ENCODE measurements at regions not wholly inside any gene's neighbourhood (a gene's known extent, or its start where the extent isn't known, plus 50 kb on each side); places are given as distances from the start of the nearest gene placed in this dataset.
"Not testable (repeated sequence)": the region's sequence is repeated elsewhere in the genome, so short reads cannot be mapped to it uniquely, and the experiment has no call there.

DNA sequence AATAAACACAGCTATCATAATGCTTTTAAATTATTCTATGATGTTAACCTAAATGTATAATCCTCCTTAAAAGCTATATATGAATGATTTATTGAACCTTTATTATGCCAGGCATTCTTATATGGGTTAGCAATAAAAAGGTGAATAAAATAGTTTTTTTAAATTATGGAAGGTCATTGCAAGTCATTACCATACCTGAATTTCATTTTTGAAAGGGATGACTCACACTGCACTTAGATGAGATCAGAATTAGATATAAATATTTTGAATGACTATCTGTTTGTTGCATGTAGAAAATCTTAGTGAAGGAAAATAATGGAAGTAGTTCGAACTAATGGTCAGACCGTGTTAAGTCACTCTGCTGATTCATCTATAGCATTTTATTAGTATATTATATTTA, 822.3 kb downstream of the LUZP2 start:
- no peak for DNase-seq (ENCODE audit: low read depth in 3 of 3)

GRCh38 chr11:25327656-25328055, 830.8 kb downstream of the LUZP2 start:
- DNase-seq (ENCODE audit: low read depth in 3 of 3): no peak

DNA sequence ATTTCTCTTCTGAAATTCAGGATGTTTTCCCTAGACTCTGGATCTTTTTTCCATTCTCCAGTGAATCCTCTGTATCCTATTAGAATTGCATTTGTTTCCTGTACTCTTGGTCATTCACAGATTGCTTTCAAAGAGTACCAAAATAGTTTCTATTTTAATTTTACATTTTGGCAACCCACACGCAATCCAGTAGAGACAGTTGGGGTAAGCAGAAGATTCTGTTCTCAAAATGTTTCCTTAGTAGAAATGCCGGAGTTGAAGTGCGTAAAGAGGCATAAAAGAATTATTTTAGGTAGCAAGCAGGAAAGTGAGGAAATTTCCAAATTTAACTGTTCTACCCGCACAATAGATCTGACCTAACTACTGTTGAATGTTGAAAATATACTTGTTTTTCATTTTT, 842.4 kb downstream of the LUZP2 start:
- no peak for DNase-seq (ENCODE audit: low read depth in 3 of 3)

DNA sequence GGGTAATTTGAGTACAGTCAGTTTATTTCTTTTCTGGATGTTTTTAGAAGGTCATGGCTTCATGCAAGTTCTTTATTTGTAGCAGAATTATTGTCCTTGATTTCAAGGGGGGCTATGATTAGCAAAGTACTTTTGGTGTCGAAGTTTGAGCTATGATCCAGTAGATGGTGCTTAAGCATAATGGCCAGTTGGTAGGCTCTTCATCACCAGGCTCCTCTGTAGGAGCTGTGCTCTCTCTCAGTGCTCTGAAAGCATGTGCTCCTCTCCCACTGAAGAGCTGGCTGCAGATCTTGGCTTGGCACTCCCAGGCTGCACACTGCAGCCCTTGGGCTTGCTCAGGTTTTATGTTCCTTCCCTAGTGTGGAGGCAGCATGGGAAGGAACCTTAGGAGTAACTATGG, 852.7 kb downstream of the LUZP2 start:
- no peak for DNase-seq (ENCODE audit: low read depth in 3 of 3)

DNA sequence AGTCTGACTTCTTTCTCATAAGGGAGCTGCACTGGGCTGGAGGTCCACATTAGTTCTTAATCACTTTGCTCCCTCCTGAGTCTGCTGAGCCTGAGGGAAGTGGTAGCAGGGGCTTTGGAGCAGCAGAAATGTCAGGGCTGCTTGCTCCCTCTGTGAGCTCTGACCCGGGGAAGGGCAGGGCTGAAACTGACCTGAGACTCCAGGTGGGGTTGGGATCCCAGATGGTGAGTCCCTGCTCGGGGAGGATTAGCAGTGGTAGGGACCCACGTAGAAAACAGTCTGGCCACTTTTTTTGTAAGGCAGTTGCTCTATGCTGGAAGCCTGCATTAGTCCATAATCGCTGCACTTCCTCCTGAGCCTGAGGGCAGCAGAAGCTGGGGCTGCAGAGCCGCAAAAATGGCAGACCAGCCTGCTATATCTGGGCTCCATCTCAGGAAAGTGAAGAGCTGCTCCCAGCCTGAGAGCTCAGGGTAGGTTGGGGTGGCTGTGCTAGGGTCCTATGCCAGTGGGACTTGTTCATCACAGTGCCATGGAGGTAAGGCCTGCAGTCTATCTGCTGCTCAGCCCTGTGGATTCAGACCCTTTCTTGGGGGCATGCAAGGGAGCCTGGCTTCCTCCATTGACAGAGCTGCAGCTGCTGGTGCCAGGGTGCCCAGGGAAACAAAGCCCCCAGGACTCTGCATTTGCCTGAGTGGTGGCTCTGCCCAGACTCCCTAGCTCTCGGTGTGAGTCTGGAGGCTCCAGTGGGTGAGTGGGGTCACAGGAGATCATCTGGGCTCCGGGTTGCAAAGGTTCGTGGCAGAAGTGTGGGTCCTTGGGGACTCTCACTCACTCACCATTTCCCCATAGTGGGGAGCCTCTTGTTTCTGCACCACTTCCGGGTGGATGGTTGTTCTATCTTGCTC, 854.3 kb downstream of the LUZP2 start:
- no peak for DNase-seq (ENCODE audit: low read depth in 3 of 3)

GRCh38 chr11:25357133-25357532, 860.3 kb downstream of the LUZP2 start:
- no peak for DNase-seq (ENCODE audit: low read depth in 3 of 3)

DNA sequence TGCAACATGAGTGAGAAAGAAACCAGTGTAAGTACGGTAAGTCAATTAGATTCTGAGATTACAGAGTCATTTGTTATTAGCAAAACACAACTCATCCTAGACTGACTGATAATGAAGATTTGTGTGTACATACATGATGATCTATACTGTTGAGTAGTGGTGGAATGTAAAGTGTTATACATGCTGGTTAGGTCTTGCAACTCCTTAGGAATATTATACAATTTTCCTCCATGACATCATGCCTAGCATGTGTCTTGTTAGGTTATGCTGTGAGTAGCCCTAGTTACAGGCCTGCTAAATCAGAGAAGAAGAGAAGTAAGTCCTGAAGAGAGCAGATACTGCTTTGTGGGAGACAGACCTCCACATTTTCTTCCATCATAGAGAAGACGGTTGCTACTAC, 880.6 kb downstream of the LUZP2 start:
- no peak for DNase-seq (ENCODE audit: low read depth in 3 of 3)

DNA sequence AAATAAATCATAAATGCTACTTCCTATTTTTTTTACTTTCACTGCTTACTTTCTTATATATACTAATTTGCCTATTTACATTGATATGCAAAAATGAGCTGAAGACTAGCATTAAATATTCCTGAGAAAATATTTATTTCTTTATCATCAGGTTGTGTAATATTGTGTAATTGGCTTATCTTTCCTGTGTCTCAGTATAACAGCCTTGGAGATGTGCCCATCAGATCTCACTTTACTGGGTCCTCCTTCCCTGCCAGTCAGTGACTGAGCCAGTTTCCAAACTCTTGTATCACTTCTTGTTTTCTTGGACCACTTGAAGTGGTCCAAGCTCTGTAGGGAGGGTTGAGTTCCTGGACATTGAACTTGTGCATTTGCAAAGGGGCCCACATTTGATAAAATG, 900.0 kb downstream of the LUZP2 start:
- no peak for DNase-seq (ENCODE audit: low read depth in 3 of 3)

DNA sequence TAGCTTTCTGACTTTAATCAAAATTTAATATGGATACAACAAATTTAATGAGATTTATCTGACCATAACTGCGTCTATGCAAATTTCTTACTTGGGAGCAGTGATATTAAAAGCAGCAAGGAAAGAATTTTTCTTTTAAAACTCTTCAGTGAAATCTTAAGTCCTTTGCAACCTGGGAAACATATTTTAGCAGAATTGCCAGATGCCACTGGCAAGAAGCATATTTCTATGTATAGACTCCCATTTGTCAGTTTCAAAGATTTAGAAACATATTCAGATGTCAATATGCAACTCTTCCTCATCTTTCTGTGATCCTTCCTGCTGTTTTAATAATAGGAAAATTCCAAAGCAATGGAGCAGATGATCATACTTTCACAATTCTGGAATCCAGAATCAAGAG, 911.3 kb downstream of the LUZP2 start:
- no peak for DNase-seq (ENCODE audit: low read depth in 3 of 3)

DNA sequence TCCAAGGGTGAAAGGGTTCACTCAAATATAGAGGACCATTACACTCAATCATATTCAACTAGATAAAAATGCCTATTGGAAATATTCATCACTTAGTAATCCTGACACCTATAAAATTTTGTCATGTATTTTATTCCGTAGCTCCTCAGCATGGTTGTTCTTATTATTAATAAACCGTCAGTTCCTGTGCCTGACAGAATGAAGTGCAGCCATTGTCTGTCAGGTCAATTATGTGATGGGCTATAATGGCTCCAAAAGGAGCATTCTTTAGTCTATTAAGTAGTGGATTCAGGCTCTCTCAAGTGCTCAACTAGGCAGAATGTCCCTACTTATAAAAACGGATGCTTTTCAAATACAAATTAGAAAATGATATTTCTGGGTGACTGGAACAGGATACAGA, 916.1 kb upstream of the ANO3 start:
- DNase-seq (ENCODE audit: low read depth in 3 of 3): no peak

DNA sequence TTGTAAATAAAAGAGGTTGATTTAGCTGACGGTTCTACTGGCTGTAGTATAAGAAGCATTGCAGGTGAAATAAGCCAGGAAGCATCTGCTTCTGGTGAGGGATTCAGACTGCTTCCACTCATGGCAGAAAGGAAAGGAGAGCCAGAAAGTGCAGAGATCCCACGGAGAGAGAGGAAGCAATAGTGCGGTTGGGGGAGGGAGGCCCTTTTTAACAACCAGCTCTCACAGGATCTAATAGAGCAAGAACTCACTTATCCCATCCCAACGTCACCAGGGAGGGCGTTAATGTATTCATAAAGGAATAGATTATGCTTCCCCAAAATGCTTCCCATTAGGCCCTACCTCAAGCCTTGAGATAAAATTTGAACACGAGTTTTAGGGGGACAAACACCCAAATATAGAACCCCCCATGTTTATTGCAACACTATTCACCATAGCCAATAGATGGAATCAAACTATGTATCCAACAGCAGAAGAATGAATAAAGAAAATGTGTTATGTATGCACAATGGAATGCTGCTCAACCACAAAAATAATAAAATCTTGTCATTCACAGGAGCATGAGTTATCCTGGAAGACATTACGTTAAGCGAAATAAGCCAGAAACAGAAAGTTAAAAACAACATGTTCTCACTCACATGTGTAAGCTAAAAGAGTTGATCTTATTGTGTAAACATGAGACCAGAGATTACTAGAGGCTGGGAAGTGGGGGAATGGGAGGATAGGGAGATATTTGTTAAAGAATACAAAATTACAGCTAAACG, 908.3 kb upstream of the ANO3 start:
- no peak for DNase-seq (ENCODE audit: low read depth in 3 of 3)

GRCh38 chr11:25432376-25432775, 899.6 kb upstream of the ANO3 start:
- no peak for DNase-seq (ENCODE audit: low read depth in 3 of 3)

GRCh38 chr11:25435197-25435596, 896.7 kb upstream of the ANO3 start:
- no peak for DNase-seq (ENCODE audit: low read depth in 3 of 3)

DNA sequence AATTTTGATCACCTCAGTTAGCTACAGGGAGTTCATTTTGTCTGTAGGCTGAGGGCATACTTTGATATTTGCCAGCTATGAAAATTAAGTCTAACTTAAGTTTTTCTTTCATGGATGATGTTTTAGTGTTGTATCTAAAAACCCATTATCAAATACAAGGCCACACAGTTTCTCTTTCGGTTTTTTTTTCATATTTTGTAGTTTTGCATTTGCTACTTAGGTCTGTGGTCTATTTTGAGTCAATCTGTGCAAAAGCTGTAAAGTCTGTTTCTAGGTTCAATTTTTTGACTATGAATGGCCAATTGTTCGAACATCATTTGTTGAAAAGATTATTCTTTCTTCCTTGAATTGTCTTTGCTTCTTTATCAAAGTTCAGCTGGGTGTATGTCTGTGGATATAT, 895.6 kb upstream of the ANO3 start:
- DNase-seq (ENCODE audit: low read depth in 3 of 3): no peak

DNA sequence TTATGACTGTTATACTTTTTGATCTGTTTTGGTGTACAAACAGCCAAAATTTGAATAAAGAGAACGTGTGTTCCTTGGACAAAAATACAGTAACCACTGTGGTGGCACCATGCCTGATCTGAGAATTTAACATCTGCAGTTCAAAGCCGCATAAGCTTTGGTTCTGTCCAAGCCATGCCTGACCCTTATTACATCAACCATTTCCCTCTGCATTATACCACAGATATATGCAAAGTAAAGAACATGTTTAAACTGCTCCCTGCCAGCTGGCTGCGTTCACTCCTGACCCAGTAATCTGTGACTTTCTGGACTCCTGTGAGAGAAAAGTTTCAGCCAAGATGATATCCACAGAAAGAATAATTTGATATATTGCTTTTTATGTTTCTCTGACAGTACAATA, 890.5 kb upstream of the ANO3 start:
- no peak for DNase-seq (ENCODE audit: low read depth in 3 of 3)

- no peak for DNase-seq (ENCODE audit: low read depth in 3 of 3)
Measured at GRCh38 chr11:25449091-25449490, 882.8 kb upstream of the ANO3 start.

GRCh38 chr11:25453471-25453870, 878.5 kb upstream of the ANO3 start:
- DNase-seq (ENCODE audit: low read depth in 3 of 3): no peak

DNA sequence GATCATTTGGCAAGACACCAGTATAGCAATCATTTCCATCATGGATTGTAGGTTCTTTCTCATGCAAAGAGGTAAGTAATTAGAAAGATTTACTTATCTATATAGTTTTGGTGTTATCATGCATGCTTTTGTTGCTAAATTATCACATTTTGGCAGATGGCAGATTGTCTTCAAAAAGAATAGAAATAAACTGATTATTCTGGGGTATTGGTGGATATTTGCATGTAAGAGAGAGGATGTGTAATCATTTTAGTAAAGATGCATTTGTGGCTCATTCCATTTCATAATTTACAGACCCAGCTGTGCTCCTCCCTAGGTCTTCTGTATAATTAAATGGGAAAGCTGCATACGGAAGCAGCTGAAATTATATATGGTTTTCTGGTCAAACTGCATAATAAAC, 875.7 kb upstream of the ANO3 start:
- DNase-seq (ENCODE audit: low read depth in 3 of 3): no peak

GRCh38 chr11:25483915-25484635, 847.9 kb upstream of the ANO3 start:
- DNase-seq (ENCODE audit: low read depth in 3 of 3): no peak

- DNase-seq (ENCODE audit: low read depth in 3 of 3): no peak
Measured at GRCh38 chr11:25485315-25485714, 846.6 kb upstream of the ANO3 start.

DNA sequence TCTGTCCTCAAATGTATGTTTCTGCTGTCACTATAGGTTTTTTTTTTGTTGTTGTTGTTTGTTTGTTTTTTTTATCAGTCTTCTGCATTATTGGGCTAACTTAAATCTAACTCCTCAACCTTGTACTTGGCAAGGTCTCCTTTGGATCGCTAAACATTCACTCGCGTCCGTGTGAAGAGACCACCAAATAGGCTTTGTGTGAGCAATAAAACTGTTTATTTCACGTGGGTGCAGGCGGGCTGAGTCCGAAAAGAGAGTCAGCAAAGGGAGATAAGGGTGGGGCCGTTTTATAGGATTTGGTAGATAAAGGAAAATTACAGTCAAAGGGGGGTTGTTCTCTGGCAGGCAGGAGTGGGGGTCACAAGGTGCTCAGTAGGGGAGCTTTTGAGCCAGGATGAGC, 845.6 kb upstream of the ANO3 start:
- not testable (repeated sequence) for DNase-seq (ENCODE audit: low read depth in 3 of 3)

DNA sequence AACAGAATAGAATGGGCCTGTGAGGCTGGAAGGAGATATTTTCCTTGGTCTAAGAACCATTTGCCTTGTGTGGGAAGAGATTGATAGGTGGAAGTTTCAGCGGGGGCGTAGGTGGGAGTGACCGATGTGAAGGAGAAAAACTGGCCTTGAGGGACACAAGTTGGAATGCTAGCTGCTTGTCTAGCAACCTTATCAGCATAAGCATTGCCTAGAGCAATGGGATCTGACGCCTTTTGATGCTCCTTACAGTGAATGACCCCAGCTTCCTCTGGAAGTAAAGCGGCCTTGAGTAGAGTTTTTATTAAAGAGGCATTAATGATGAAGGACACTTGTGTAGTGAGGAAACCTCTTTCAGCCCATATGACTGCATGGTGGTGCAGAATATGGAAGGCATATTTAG, 843.8 kb upstream of the ANO3 start:
- not testable (repeated sequence) for DNase-seq (ENCODE audit: low read depth in 3 of 3)

- DNase-seq (ENCODE audit: low read depth in 3 of 3): not testable (repeated sequence)
Measured at GRCh38 chr11:25501426-25501825, 830.5 kb upstream of the ANO3 start.

Data from stimulated activated CD4-positive, alpha-beta T cell treated with anti-CD3 and anti-CD28 coated beads, TNF-alpha, amount 100 ng/mL, for 48 hours (primary cell).